NB4 (cell line): ENCODE measurements at regions not wholly inside any gene's neighbourhood (a gene's known extent, or its start where the extent isn't known, plus 50 kb on each side); places are given as distances from the start of the nearest gene placed in this dataset.

Experiments
- MYC ChIP-seq: IDR thresholded peaks from 2 replicates; pipeline ENCODE4 v1.6.1; 2011; ENCODE audit warnings: low read depth, low read length
- POLR2A ChIP-seq: IDR thresholded peaks from 2 replicates; pipeline ENCODE4 v1.6.1; 2011; ENCODE audit warnings: mild to moderate bottlenecking; ENCODE audit not compliant: insufficient read length; ENCODE audit errors: extremely low read depth
- TF ChIP-seq, protein P1 (sequence below): IDR thresholded peaks from one replicate; pipeline ENCODE4 v1.5.1; 2012; ENCODE audit warnings: low read depth, low read length
- TF ChIP-seq, protein P2 (sequence below): IDR thresholded peaks from 2 replicates; pipeline ENCODE4 v1.6.1; 2011; ENCODE audit warnings: low read depth, low read length

DNA sequence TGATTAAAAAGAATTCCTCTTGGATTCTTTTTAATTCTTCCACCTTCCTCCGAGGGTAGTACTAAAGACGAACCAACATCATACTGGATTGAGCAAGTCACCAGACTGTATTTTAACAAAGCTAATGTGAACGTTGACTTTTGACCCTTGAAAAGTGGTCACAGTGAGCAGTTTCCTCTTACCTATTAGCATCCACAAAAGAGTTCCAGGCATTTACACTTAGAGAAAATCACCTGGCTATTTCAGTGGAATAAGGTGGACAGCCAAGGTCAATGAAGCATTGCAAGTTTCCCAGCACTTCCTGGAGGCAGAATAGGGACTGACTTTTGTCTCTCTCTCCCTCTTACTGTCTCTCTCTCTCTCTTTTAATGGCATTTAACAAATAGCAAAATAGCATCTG, 145.1 kb upstream of the DAB2 start:
- TF ChIP-seq, protein P1, sequence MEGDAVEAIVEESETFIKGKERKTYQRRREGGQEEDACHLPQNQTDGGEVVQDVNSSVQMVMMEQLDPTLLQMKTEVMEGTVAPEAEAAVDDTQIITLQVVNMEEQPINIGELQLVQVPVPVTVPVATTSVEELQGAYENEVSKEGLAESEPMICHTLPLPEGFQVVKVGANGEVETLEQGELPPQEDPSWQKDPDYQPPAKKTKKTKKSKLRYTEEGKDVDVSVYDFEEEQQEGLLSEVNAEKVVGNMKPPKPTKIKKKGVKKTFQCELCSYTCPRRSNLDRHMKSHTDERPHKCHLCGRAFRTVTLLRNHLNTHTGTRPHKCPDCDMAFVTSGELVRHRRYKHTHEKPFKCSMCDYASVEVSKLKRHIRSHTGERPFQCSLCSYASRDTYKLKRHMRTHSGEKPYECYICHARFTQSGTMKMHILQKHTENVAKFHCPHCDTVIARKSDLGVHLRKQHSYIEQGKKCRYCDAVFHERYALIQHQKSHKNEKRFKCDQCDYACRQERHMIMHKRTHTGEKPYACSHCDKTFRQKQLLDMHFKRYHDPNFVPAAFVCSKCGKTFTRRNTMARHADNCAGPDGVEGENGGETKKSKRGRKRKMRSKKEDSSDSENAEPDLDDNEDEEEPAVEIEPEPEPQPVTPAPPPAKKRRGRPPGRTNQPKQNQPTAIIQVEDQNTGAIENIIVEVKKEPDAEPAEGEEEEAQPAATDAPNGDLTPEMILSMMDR = no peak
- TF ChIP-seq POLR2A (no peak), MYC (no peak)
- TF ChIP-seq, protein P2, sequence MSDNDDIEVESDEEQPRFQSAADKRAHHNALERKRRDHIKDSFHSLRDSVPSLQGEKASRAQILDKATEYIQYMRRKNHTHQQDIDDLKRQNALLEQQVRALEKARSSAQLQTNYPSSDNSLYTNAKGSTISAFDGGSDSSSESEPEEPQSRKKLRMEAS = no peak
